K562 (cell line): ENCODE measurements at regions not wholly inside any gene's neighbourhood (a gene's known extent, or its start where the extent isn't known, plus 50 kb on each side); places are given as distances from the start of the nearest gene placed in this dataset.
A peak's percentile ranks its signal among the peaks of the same experiment; 100 is the strongest.

Experiments used
- C11orf30 ChIP-seq: fragments of 450-650 bp; IDR thresholded peaks from 2 replicates; pipeline ENCODE4 v1.6.1; 2016; ENCODE audit warnings: low read depth, mild to moderate bottlenecking
- HSF4 ChIP-seq: fragments of 250-450 bp; sonication (Bioruptor Pico); IDR thresholded peaks from 2 replicates; pipeline ENCODE4 v2.1.2; 2022; ENCODE audit warnings: mild to moderate bottlenecking, moderate library complexity, borderline replicate concordance
- KDM5B ChIP-seq: fragments of 200-600 bp; sonication (generic); IDR thresholded peaks from 2 replicates; pipeline ENCODE4 v1.6.1; 2012; ENCODE audit warnings: low read depth, mild to moderate bottlenecking, moderate library complexity, low read length, control low read depth, inconsistent platforms; ENCODE audit not compliant: insufficient replicate concordance
- MAFG ChIP-seq: fragments of 450-650 bp; conservative IDR thresholded peaks from 2 replicates; pipeline ENCODE4 v1.6.1; 2016; ENCODE audit warnings: missing genetic modification characterization, missing compliant biosample characterization
- MBD2 ChIP-seq: sonication (generic); IDR thresholded peaks from 2 replicates; pipeline ENCODE4 v1.6.1; 2016; ENCODE audit warnings: low read depth, borderline replicate concordance
- MNT ChIP-seq, 2 experiments: fragments of 450-650 bp; conservative IDR thresholded peaks; 2 replicates each; pipeline ENCODE4 v1.6.1; 2017; ENCODE audit warnings: mild to moderate bottlenecking in 2 of 2, moderate library complexity in 2 of 2
- NCOA2 ChIP-seq, 2 experiments: fragments of 450-650 bp; IDR thresholded peaks; 2 replicates each; pipeline ENCODE4 v1.6.1; 2018; ENCODE audit warnings: mild to moderate bottlenecking in 2 of 2, moderate library complexity in 1 of 2; ENCODE audit not compliant: partially characterized antibody in 2 of 2
- NCOA4 ChIP-seq: fragments of 450-650 bp; IDR thresholded peaks from 2 replicates; pipeline ENCODE4 v1.6.1; 2018; ENCODE audit warnings: mild to moderate bottlenecking; ENCODE audit not compliant: partially characterized antibody
- NFIC ChIP-seq: fragments of 450-650 bp; IDR thresholded peaks from 2 replicates; pipeline ENCODE4 v1.6.1; 2017; ENCODE audit warnings: mild to moderate bottlenecking, inconsistent platforms
- NUFIP1 ChIP-seq: fragments of 450-650 bp; IDR thresholded peaks from 2 replicates; pipeline ENCODE4 v1.6.1; 2018; ENCODE audit not compliant: partially characterized antibody
- POLR2AphosphoS2 ChIP-seq: IDR thresholded peaks from 2 replicates; pipeline ENCODE4 v1.6.1; 2012; ENCODE audit warnings: low read length, improper control_type of control experiment
- RBM39 ChIP-seq: fragments of 200-400 bp; formaldehyde crosslinking; optimal IDR thresholded peaks from 2 replicates; pipeline ENCODE3; 2018; ENCODE audit warnings: low read depth, low read length
- SAFB ChIP-seq: fragments of 200-400 bp; formaldehyde crosslinking; IDR thresholded peaks from 2 replicates; pipeline ENCODE4 v1.6.1; 2017; ENCODE audit warnings: low read depth, low read length, borderline replicate concordance
- TFAP4 ChIP-seq: sonication (generic); formaldehyde crosslinking; IDR thresholded peaks from 2 replicates; pipeline ENCODE4 v1.8.0; 2022; ENCODE audit warnings: missing genetic modification reagents, mild to moderate bottlenecking, moderate library complexity, borderline replicate concordance
- ZBTB49 ChIP-seq: sonication (generic); formaldehyde crosslinking; IDR thresholded peaks from 2 replicates; pipeline ENCODE4 v1.8.0; 2022; ENCODE audit warnings: missing genetic modification reagents, mild to moderate bottlenecking, borderline replicate concordance
- ZMIZ1 ChIP-seq, 2 experiments: fragments of 150-350 bp in 1 of 2; IDR thresholded peaks; 2 replicates each; pipeline ENCODE4 v1.6.1; 2012 to 2016; ENCODE audit warnings: low read depth in 2 of 2, low read length in 2 of 2, mild to moderate bottlenecking in 1 of 2, moderate library complexity in 1 of 2
- ZNF316 ChIP-seq: fragments of 450-650 bp; IDR thresholded peaks from 2 replicates; pipeline ENCODE4 v1.6.1; 2016

GRCh38 chr6:90409700-90410099, 113.1 kb upstream of the BACH2 start (continued):
- TF ChIP-seq NCOA4: no peak
- no peak for TF ChIP-seq TFAP4
- TF ChIP-seq ZNF316: peak; percentile 93
- no peak for TF ChIP-seq NFIC
- TF ChIP-seq MBD2: no peak
- TF ChIP-seq SAFB: no peak
- TF ChIP-seq POLR2AphosphoS2: no peak
- peak; percentile 85 for TF ChIP-seq MAFG (tag)
- TF ChIP-seq RBM39: no peak
- no peak for TF ChIP-seq HSF4
- TF ChIP-seq NUFIP1: no peak
- no peak for TF ChIP-seq KDM5B
- no peak for TF ChIP-seq MNT (conservative IDR thresholded peaks at IDR 0.05)
- TF ChIP-seq NCOA2 (IDR thresholded peaks at IDR 0.05; ENCODE audit: partially characterized antibody in 2 of 2): no peak
- no peak for TF ChIP-seq ZBTB49 (CRISPR knock-in tag)
- TF ChIP-seq ZMIZ1 (IDR thresholded peaks at IDR 0.05; ENCODE audit: low read depth in 2 of 2, low read length in 2 of 2): no peak
- peak; percentile 91 for TF ChIP-seq C11orf30
